WTC11 (cell line): ENCODE measurements at regions not wholly inside any gene's neighbourhood (a gene's known extent, or its start where the extent isn't known, plus 50 kb on each side); places are given as distances from the start of the nearest gene placed in this dataset.

Source experiments
- ATAC-seq: fragments of 200-7000 bp; cut with Tn5 transposase; 2 replicates; pipeline ENCODE4 v1.10.0; 2021; ENCODE audit warnings: mild to moderate bottlenecking, moderate library complexity
- CTCF ChIA-PET: fragments of 300-600 bp; sonication (Branson Sonifier 250); formaldehyde crosslinking; loops from one replicate; lab custom pipeline; 2021; ENCODE audit warnings: antibody characterized with exemption; lab: Charles Lee
- POLR2A ChIA-PET: fragments of 350-600 bp; sonication (Branson Sonifier 250); formaldehyde crosslinking; loops from one replicate; lab custom pipeline; 2021; ENCODE audit warnings: antibody characterized with exemption; lab: Charles Lee
- DNase-seq: peaks from one replicate; pipeline ENCODE4 v3.0.0; 2021; ENCODE audit warnings: low spot score
- H3K27ac Mint-ChIP-seq: 2 replicates; pipeline ENCODE4 v1.8.0; 2021; ENCODE audit warnings: mixed read lengths
- H3K27me3 Mint-ChIP-seq: 2 replicates; pipeline ENCODE4 v1.8.0; 2021; ENCODE audit warnings: low read depth, mild to moderate bottlenecking, moderate library complexity, mixed read lengths
- H3K36me3 Mint-ChIP-seq: 2 replicates; pipeline ENCODE4 v1.8.0; 2021; ENCODE audit warnings: mixed read lengths
- H3K4me1 Mint-ChIP-seq: 2 replicates; pipeline ENCODE4 v1.8.0; 2022; ENCODE audit warnings: mixed read lengths
- H3K4me3 Mint-ChIP-seq: 2 replicates; pipeline ENCODE4 v1.8.0; 2021; ENCODE audit warnings: mild to moderate bottlenecking, moderate library complexity, mixed read lengths
- H3K9me3 Mint-ChIP-seq: 2 replicates; pipeline ENCODE4 v1.8.0; 2021; ENCODE audit warnings: mixed read lengths
- CREM ChIP-seq: sonication (generic); formaldehyde crosslinking; IDR thresholded peaks from 2 replicates; pipeline ENCODE4 v1.8.1; 2022; ENCODE audit warnings: mild to moderate bottlenecking, missing genetic modification reagents, moderate library complexity
- ELF4 ChIP-seq: sonication (generic); formaldehyde crosslinking; IDR thresholded peaks from 2 replicates; pipeline ENCODE4 v1.8.1; 2022; ENCODE audit warnings: low read depth, mild to moderate bottlenecking, moderate library complexity, missing genetic modification reagents
- ETV6 ChIP-seq: sonication (generic); formaldehyde crosslinking; IDR thresholded peaks from 2 replicates; pipeline ENCODE4 v1.8.1; 2022; ENCODE audit warnings: mild to moderate bottlenecking, missing genetic modification reagents
- FOXP1 ChIP-seq: sonication (generic); formaldehyde crosslinking; IDR thresholded peaks from 2 replicates; pipeline ENCODE4 v1.8.0; 2022; ENCODE audit warnings: missing genetic modification reagents, mild to moderate bottlenecking, moderate library complexity, borderline replicate concordance
- JAZF1 ChIP-seq: fragments of 250-450 bp; sonication (Bioruptor Pico); IDR thresholded peaks from 2 replicates; pipeline ENCODE4 v1.9.0; 2021; ENCODE audit warnings: moderate library complexity, mild to moderate bottlenecking, inconsistent platforms
- MXD4 ChIP-seq: fragments of 250-450 bp; sonication (Bioruptor Pico); IDR thresholded peaks from 2 replicates; pipeline ENCODE4 v1.8.0; 2021; ENCODE audit warnings: mild to moderate bottlenecking, moderate library complexity, borderline replicate concordance
- TEAD1 ChIP-seq: sonication (generic); formaldehyde crosslinking; IDR thresholded peaks from 2 replicates; pipeline ENCODE4 v1.8.0; 2022; ENCODE audit warnings: mild to moderate bottlenecking, missing genetic modification reagents
- TEAD4 ChIP-seq: sonication (generic); formaldehyde crosslinking; IDR thresholded peaks from 2 replicates; pipeline ENCODE4 v1.8.0; 2022; ENCODE audit warnings: mild to moderate bottlenecking, missing genetic modification reagents
- ZNF317 ChIP-seq: sonication (generic); formaldehyde crosslinking; IDR thresholded peaks from 2 replicates; pipeline ENCODE4 v1.8.1; 2023; ENCODE audit warnings: low read depth, mild to moderate bottlenecking, moderate library complexity, missing genetic modification reagents, borderline replicate concordance
- TF ChIP-seq, protein P1 (sequence below): sonication (generic); formaldehyde crosslinking; IDR thresholded peaks from 2 replicates; pipeline ENCODE4 v1.8.0; 2022; ENCODE audit warnings: missing genetic modification reagents
- TF ChIP-seq, protein P2 (sequence below): sonication (generic); formaldehyde crosslinking; IDR thresholded peaks from 2 replicates; pipeline ENCODE4 v1.8.1; 2022; ENCODE audit warnings: mild to moderate bottlenecking, moderate library complexity, missing genetic modification reagents
- TF ChIP-seq, protein P3 (sequence below): sonication (generic); formaldehyde crosslinking; IDR thresholded peaks from 2 replicates; pipeline ENCODE4 v1.8.0; 2023; ENCODE audit warnings: missing genetic modification reagents, mild to moderate bottlenecking, borderline replicate concordance
- TF ChIP-seq, protein P4 (sequence below): sonication (generic); formaldehyde crosslinking; IDR thresholded peaks from 2 replicates; pipeline ENCODE4 v1.8.0; 2022; ENCODE audit warnings: mild to moderate bottlenecking, missing genetic modification reagents
- TF ChIP-seq, protein P5 (sequence below): fragments of 250-450 bp; sonication (Bioruptor Pico); IDR thresholded peaks from 2 replicates; pipeline ENCODE4 v1.9.0; 2021; ENCODE audit warnings: mild to moderate bottlenecking

DNA sequence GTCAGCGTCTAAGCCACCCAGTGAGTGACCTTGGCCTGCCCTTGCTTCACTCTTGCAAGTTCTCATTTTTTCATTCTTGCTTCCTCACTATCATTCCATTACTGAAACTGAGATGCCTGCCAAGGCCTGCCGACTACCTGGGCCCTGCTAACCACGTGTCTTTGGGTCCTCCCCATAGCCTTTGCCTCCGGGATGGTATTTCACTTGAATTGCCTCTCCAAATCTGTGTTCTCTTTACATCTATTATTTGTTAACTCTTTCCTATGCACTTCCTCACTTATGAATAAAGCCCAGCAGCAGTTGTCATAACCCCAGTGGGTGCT is 234.6 kb downstream of the SNX10 start (continued):
- TF ChIP-seq, protein P1, sequence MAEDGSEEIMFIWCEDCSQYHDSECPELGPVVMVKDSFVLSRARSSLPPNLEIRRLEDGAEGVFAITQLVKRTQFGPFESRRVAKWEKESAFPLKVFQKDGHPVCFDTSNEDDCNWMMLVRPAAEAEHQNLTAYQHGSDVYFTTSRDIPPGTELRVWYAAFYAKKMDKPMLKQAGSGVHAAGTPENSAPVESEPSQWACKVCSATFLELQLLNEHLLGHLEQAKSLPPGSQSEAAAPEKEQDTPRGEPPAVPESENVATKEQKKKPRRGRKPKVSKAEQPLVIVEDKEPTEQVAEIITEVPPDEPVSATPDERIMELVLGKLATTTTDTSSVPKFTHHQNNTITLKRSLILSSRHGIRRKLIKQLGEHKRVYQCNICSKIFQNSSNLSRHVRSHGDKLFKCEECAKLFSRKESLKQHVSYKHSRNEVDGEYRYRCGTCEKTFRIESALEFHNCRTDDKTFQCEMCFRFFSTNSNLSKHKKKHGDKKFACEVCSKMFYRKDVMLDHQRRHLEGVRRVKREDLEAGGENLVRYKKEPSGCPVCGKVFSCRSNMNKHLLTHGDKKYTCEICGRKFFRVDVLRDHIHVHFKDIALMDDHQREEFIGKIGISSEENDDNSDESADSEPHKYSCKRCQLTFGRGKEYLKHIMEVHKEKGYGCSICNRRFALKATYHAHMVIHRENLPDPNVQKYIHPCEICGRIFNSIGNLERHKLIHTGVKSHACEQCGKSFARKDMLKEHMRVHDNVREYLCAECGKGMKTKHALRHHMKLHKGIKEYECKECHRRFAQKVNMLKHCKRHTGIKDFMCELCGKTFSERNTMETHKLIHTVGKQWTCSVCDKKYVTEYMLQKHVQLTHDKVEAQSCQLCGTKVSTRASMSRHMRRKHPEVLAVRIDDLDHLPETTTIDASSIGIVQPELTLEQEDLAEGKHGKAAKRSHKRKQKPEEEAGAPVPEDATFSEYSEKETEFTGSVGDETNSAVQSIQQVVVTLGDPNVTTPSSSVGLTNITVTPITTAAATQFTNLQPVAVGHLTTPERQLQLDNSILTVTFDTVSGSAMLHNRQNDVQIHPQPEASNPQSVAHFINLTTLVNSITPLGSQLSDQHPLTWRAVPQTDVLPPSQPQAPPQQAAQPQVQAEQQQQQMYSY: no peak
- TF ChIP-seq, protein P2, sequence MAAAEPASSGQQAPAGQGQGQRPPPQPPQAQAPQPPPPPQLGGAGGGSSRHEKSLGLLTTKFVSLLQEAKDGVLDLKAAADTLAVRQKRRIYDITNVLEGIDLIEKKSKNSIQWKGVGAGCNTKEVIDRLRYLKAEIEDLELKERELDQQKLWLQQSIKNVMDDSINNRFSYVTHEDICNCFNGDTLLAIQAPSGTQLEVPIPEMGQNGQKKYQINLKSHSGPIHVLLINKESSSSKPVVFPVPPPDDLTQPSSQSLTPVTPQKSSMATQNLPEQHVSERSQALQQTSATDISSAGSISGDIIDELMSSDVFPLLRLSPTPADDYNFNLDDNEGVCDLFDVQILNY (CRISPR knock-in tag): no peak
- TF ChIP-seq, protein P3, sequence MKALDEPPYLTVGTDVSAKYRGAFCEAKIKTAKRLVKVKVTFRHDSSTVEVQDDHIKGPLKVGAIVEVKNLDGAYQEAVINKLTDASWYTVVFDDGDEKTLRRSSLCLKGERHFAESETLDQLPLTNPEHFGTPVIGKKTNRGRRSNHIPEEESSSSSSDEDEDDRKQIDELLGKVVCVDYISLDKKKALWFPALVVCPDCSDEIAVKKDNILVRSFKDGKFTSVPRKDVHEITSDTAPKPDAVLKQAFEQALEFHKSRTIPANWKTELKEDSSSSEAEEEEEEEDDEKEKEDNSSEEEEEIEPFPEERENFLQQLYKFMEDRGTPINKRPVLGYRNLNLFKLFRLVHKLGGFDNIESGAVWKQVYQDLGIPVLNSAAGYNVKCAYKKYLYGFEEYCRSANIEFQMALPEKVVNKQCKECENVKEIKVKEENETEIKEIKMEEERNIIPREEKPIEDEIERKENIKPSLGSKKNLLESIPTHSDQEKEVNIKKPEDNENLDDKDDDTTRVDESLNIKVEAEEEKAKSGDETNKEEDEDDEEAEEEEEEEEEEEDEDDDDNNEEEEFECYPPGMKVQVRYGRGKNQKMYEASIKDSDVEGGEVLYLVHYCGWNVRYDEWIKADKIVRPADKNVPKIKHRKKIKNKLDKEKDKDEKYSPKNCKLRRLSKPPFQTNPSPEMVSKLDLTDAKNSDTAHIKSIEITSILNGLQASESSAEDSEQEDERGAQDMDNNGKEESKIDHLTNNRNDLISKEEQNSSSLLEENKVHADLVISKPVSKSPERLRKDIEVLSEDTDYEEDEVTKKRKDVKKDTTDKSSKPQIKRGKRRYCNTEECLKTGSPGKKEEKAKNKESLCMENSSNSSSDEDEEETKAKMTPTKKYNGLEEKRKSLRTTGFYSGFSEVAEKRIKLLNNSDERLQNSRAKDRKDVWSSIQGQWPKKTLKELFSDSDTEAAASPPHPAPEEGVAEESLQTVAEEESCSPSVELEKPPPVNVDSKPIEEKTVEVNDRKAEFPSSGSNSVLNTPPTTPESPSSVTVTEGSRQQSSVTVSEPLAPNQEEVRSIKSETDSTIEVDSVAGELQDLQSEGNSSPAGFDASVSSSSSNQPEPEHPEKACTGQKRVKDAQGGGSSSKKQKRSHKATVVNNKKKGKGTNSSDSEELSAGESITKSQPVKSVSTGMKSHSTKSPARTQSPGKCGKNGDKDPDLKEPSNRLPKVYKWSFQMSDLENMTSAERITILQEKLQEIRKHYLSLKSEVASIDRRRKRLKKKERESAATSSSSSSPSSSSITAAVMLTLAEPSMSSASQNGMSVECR: no peak

DNA sequence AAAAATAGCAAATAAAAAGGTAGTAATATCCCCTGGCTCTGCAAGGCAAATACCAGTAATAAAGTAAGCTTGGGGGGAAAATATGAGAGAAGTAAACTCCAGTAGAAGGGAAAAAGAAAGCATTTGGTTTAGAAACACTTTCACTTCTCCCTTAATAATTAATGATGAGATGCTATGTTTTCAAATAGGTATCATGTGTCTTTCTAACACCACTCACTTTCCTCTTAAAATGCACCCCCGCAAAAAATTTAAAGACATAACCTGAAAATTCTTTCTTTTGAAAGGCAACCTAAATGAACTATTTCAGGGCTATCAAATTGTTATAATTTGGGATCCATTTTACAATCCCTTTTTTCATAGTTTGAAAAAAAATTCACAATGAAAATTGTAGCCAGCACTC is 240.3 kb downstream of the SNX10 start:
- ATAC-seq: no peak
- ChIA-PET CTCF (no interaction called here), POLR2A (no interaction called here)
- DNase-seq: no peak
- Mint-ChIP-seq H3K9me3 (no peaks in the 10 kb centered on the region), H3K36me3 (no peaks in the 10 kb centered on the region), H3K4me3 (no peak overlapping the region), H3K4me1 (no peaks in the 10 kb centered on the region), H3K27ac (no peak overlapping the region), H3K27me3 (peaks cover 1% of the 10 kb centered on the region; the same call in 1 of the 2 replicates)
- TF ChIP-seq, protein P4, sequence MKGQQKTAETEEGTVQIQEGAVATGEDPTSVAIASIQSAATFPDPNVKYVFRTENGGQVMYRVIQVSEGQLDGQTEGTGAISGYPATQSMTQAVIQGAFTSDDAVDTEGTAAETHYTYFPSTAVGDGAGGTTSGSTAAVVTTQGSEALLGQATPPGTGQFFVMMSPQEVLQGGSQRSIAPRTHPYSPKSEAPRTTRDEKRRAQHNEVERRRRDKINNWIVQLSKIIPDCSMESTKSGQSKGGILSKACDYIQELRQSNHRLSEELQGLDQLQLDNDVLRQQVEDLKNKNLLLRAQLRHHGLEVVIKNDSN (CRISPR knock-in tag): no peak
- TF ChIP-seq JAZF1 (CRISPR knock-in tag) (no peak), TEAD1 (CRISPR knock-in tag) (no peak), ETV6 (CRISPR knock-in tag) (no peak), MXD4 (CRISPR knock-in tag) (no peak), CREM (CRISPR knock-in tag) (no peak)
- TF ChIP-seq, protein P5, sequence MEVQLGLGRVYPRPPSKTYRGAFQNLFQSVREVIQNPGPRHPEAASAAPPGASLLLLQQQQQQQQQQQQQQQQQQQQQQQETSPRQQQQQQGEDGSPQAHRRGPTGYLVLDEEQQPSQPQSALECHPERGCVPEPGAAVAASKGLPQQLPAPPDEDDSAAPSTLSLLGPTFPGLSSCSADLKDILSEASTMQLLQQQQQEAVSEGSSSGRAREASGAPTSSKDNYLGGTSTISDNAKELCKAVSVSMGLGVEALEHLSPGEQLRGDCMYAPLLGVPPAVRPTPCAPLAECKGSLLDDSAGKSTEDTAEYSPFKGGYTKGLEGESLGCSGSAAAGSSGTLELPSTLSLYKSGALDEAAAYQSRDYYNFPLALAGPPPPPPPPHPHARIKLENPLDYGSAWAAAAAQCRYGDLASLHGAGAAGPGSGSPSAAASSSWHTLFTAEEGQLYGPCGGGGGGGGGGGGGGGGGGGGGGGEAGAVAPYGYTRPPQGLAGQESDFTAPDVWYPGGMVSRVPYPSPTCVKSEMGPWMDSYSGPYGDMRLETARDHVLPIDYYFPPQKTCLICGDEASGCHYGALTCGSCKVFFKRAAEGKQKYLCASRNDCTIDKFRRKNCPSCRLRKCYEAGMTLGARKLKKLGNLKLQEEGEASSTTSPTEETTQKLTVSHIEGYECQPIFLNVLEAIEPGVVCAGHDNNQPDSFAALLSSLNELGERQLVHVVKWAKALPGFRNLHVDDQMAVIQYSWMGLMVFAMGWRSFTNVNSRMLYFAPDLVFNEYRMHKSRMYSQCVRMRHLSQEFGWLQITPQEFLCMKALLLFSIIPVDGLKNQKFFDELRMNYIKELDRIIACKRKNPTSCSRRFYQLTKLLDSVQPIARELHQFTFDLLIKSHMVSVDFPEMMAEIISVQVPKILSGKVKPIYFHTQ: no peak

DNA sequence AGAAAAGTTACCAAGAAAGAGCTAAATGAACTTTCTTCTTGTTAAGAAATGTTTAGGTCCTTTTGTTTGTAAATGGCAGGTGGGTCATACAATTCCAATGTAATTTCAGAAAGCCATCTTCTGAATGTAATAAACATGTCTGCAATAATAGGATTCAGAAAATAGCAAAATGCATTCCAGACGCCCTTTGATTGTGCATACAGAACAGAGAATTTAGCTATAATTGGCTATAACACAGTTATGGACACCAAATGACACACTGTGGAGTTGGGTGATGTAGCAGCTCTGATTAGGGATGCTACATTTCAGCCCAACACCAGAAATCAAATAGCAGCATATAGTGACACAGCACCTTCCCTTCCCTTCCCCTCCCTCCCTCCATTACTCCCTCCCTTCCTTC is 240.8 kb downstream of the SNX10 start:
- Mint-ChIP-seq H3K4me3 (no peak overlapping the region), H3K9me3 (no peaks in the 10 kb centered on the region), H3K36me3 (no peaks in the 10 kb centered on the region), H3K4me1 (no peaks in the 10 kb centered on the region), H3K27ac (no peak overlapping the region), H3K27me3 (peaks cover 3% of the 10 kb centered on the region; the same call in 1 of the 2 replicates)
- ATAC-seq (no peak), DNase-seq (no peak)
- ChIA-PET POLR2A (no interaction called here), CTCF (no interaction called here)
- TF ChIP-seq ZNF317 (CRISPR knock-in tag): no peak
- no peak for TF ChIP-seq JAZF1 (CRISPR knock-in tag)
- TF ChIP-seq ELF4 (CRISPR knock-in tag): no peak
- no peak for TF ChIP-seq MXD4 (CRISPR knock-in tag)
- no peak for TF ChIP-seq FOXP1 (CRISPR knock-in tag)
- no peak for TF ChIP-seq TEAD4 (CRISPR knock-in tag)
